WERI-Rb-1 (cell line): ENCODE measurements at regions not wholly inside any gene's neighbourhood (a gene's known extent, or its start where the extent isn't known, plus 50 kb on each side); places are given as distances from the start of the nearest gene placed in this dataset.

Experiments used
- DNase-seq: peaks from one replicate; pipeline ENCODE4 v3.0.0-alpha.2; 2020
- H3K27ac ChIP-seq: fragments of 250-450 bp; sonication (Bioruptor Pico); 2 replicates; pipeline ENCODE4 v1.5.1; 2020; ENCODE audit warnings: mild to moderate bottlenecking, moderate library complexity
- H3K27me3 ChIP-seq: fragments of 250-450 bp; sonication (Bioruptor Pico); 2 replicates; pipeline ENCODE4 v1.5.1; 2021; ENCODE audit warnings: mild to moderate bottlenecking, low read depth, moderate library complexity; ENCODE audit not compliant: insufficient read depth, severe bottlenecking
- H3K36me3 ChIP-seq: fragments of 250-450 bp; sonication (Bioruptor Pico); 2 replicates; pipeline ENCODE4 v1.5.1; 2020; ENCODE audit warnings: mild to moderate bottlenecking, moderate library complexity
- H3K4me3 ChIP-seq: 2 replicates; pipeline ENCODE4 v1.5.1; 2011; ENCODE audit warnings: low read depth, mild to moderate bottlenecking, control low read depth, low read length
- H3K9me3 ChIP-seq: fragments of 250-450 bp; sonication (Bioruptor Pico); 2 replicates; pipeline ENCODE4 v1.5.1; 2021; ENCODE audit warnings: mild to moderate bottlenecking, moderate library complexity; ENCODE audit not compliant: severe bottlenecking
- TF ChIP-seq, protein P1 (sequence below): IDR thresholded peaks from 2 replicates; pipeline ENCODE4 v1.5.1; 2011; ENCODE audit warnings: low read depth, mild to moderate bottlenecking, control low read depth, inconsistent platforms, low read length

DNA sequence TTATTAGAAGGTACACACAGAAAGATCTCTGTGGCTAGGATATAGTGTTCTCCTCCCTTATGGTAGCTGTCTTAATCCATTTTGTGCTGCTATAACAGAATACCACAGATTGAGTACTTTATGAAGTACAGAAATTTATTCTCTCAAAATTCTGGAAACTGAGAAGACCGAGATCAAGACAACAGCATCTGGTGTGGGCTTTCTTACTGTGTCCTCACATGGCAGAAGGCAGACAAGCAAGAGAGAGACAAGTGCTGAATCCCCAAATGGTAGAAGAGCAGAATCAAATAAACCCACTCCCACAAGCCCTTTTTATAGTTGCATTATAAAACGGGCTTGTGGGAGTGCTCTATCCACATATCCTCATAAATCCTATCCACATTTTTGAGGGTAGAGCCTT, 373.1 kb downstream of the GABRG1 start:
- Histone ChIP-seq H3K27me3 (no peaks in the 10 kb centered on the region), H3K36me3 (no peaks in the 10 kb centered on the region), H3K27ac (no peak overlapping the region), H3K4me3 (no peak overlapping the region), H3K9me3 (no peaks in the 10 kb centered on the region)
- DNase-seq = no peak
- TF ChIP-seq, protein P1, sequence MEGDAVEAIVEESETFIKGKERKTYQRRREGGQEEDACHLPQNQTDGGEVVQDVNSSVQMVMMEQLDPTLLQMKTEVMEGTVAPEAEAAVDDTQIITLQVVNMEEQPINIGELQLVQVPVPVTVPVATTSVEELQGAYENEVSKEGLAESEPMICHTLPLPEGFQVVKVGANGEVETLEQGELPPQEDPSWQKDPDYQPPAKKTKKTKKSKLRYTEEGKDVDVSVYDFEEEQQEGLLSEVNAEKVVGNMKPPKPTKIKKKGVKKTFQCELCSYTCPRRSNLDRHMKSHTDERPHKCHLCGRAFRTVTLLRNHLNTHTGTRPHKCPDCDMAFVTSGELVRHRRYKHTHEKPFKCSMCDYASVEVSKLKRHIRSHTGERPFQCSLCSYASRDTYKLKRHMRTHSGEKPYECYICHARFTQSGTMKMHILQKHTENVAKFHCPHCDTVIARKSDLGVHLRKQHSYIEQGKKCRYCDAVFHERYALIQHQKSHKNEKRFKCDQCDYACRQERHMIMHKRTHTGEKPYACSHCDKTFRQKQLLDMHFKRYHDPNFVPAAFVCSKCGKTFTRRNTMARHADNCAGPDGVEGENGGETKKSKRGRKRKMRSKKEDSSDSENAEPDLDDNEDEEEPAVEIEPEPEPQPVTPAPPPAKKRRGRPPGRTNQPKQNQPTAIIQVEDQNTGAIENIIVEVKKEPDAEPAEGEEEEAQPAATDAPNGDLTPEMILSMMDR = no peak

DNA sequence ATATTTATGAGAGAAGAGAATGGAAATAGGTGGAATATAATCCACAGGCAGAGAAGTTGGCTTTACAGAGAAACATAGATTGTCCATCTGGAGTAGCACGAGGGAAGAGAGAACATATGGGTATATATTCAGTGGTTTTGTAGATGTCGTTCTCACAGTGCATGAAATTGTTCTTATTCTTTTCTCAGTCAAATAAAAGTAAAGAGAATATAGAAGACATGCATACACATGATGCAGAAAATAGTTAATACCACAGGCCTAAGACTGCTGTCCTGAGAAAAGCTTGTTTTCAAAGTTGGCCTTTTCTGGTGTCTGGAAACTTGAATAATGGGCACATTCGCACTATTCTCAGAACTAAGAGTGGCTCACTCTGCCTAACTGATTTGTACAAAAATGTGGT, 378.1 kb downstream of the GABRG1 start:
- Histone ChIP-seq H3K9me3 (no peaks in the 10 kb centered on the region), H3K36me3 (no peaks in the 10 kb centered on the region), H3K4me3 (no peak overlapping the region), H3K27ac (no peak overlapping the region), H3K27me3 (no peaks in the 10 kb centered on the region)
- no peak for DNase-seq
- TF ChIP-seq, protein P1 = no peak

DNA sequence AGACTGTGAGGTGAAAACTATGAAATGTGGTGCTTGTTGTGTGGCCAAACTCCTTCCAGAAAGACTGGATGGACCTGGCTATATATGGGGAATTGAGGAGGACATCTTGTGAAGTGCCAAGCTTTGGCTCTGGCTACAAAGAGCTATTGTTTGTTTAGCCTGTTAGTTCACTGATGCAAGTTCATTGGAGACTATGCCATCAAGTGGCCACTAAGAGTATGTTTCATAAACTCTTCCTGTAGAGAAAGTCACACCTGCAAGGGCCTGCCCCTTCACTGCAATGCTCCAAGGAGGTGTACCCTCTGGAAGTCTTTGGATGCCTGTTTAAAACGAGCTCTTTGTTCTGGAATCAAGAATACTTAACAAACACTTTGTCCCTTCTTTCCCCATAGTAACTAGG, 382.0 kb downstream of the GABRG1 start:
- no peaks in the 10 kb centered on the region for H3K36me3 ChIP-seq
- TF ChIP-seq, protein P1 = peak; percentile 34
- no peak for DNase-seq
- no peaks in the 10 kb centered on the region for H3K9me3 ChIP-seq
- H3K27ac ChIP-seq = no peak overlapping the region
- H3K4me3 ChIP-seq = no peak overlapping the region
- no peaks in the 10 kb centered on the region for H3K27me3 ChIP-seq

DNA sequence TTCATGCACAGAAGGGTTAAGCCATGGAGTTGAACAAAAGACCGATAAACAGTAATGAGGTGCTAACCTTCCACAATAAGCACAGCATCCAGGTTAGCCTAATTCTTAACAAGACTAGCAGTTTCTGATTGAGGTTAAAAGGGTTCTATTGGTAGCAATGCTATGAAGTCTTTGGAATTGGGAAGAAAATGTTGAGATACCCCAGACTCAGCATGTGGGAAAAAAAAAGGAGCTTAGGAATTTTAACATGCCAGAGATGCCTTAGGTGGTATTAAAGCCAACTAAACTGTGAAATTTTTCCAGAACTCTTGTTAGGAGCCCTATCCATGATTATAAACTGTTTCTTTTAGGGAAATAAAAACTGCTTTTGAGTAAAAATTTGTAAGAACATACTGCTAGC, 391.7 kb downstream of the GABRG1 start:
- TF ChIP-seq, protein P1 = no peak
- no peaks in the 10 kb centered on the region for H3K27me3 ChIP-seq
- H3K9me3 ChIP-seq = no peaks in the 10 kb centered on the region
- H3K27ac ChIP-seq = no peak overlapping the region
- H3K36me3 ChIP-seq = no peaks in the 10 kb centered on the region
- DNase-seq = no peak
- H3K4me3 ChIP-seq = no peak overlapping the region

DNA sequence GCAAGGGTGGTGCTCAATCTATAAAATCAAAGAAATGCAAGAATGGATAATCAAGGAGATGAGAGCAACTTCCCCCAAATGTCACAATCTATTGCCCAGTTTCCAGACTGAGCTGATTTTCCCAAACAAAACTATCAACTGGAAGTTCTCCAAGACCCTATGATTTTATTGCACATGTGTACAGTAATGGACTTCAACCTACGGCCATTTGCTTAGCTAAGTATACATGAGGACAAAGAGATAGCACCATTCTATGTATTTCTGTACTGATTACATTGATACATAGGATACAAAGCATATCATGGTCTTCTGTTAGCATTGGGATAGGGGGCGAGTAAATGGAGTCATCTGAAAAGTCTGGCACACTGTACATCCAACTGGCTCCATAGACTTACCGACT, 407.8 kb downstream of the GABRG1 start:
- no peaks in the 10 kb centered on the region for H3K9me3 ChIP-seq
- H3K4me3 ChIP-seq = no peak overlapping the region
- no peak for DNase-seq
- TF ChIP-seq, protein P1 = no peak
- no peaks in the 10 kb centered on the region for H3K27me3 ChIP-seq
- no peaks in the 10 kb centered on the region for H3K36me3 ChIP-seq
- H3K27ac ChIP-seq = no peak overlapping the region

DNA sequence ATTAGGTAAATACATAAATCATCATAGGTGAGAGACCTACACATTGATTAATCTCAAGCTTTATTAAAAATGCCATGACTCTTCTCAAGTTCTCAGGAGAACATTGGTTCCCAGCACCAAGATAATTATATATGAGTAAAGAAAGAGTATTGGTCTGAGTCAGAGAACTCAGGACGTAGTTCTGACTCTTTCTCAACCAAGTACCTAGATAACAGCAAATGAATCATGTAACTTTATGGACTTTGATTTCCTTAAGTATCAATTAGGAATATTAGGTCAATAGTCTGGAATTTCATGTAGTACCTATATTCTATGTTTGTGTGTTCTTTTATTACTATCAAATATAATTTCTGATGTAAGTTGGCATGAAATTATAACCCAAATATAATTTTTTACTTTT, 409.9 kb downstream of the GABRG1 start:
- Histone ChIP-seq H3K9me3 (no peaks in the 10 kb centered on the region), H3K4me3 (no peak overlapping the region), H3K27me3 (no peaks in the 10 kb centered on the region), H3K27ac (no peak overlapping the region), H3K36me3 (no peaks in the 10 kb centered on the region)
- TF ChIP-seq, protein P1 = no peak
- no peak for DNase-seq
